ENCODE measurements at regions not wholly inside any gene's neighbourhood (a gene's known extent, or its start where the extent isn't known, plus 50 kb on each side); places are given as distances from the start of the nearest gene placed in this dataset.

- Histone ChIP-seq H3K36me3 (no peaks in the 10 kb centered on the region), H3K27ac (no peak overlapping the region), H3K4me3 (no peak overlapping the region), H3K4me1 (no peaks in the 10 kb centered on the region), H3K27me3 (peaks cover 0 to 5% (median 0%) of the 10 kb centered on the region in 9 donors), H3K9me3 (no peaks in the 10 kb centered on the region)
- no peak for ATAC-seq
- no peak for DNase-seq
- WGBS, 4 donors, result 66 to 79% (median 70%) methylated on average over 3 of the region's 3 CpGs
- no peak for TF ChIP-seq CTCF (IDR thresholded peaks at IDR 0.05)
- TF ChIP-seq POLR2A (IDR thresholded peaks at IDR 0.05), result no peak
- intact Hi-C loops (cut with DNase I), result no loop called here
Observed at GRCh38 chr18:11204020-11204419, 54.7 kb upstream of the PIEZO2 start.

- TF ChIP-seq CTCF (IDR thresholded peaks at IDR 0.05) (no peak), POLR2A (IDR thresholded peaks at IDR 0.05) (no peak)
- no peaks in the 10 kb centered on the region for H3K36me3 ChIP-seq
Observed at GRCh38 chr18:11199477-11199876, 50.1 kb upstream of the PIEZO2 start.

More at GRCh38 chr18:11199477-11199876, 50.1 kb upstream of the PIEZO2 start:
- ATAC-seq (no peak), DNase-seq (no peak)
- Histone ChIP-seq H3K4me1 (no peaks in the 10 kb centered on the region), H3K27ac (no peak overlapping the region), H3K4me3 (no peak overlapping the region), H3K27me3 (peaks cover 0 to 3% (median 0%) of the 10 kb centered on the region in 9 donors), H3K9me3 (no peaks in the 10 kb centered on the region)
- intact Hi-C loops (cut with DNase I), result no loop called here
- WGBS, 4 donors, result 52 to 61% (median 54%) methylated on average over 3 of the region's 3 CpGs
